ENCODE measurements at regions not wholly inside any gene's neighbourhood (a gene's known extent, or its start where the extent isn't known, plus 50 kb on each side); places are given as distances from the start of the nearest gene placed in this dataset.

DNA sequence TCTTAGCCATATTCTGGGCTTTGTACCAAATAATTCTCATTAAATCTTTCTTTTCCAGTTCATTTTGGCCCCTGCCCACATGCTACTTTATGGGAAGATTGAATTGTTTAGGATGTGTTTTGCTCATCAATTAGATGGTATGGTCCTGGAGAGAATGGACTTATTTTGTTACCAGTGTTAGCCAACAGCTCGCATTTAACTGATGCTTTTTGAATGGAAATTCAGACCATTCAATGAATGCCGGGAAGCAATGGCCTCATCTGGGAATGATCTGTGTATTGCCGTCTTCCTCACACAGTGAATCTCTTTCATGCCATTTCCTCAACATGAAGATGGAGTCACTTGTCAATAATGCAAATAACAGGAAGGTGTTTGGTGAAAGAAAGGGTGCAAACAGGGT, 370.6 kb upstream of the PIK3R1 start (continued):
- no peak for TF ChIP-seq SREBF2 (IDR thresholded peaks at IDR 0.05; ENCODE audit: low read length)
- TF ChIP-seq, protein P1, sequence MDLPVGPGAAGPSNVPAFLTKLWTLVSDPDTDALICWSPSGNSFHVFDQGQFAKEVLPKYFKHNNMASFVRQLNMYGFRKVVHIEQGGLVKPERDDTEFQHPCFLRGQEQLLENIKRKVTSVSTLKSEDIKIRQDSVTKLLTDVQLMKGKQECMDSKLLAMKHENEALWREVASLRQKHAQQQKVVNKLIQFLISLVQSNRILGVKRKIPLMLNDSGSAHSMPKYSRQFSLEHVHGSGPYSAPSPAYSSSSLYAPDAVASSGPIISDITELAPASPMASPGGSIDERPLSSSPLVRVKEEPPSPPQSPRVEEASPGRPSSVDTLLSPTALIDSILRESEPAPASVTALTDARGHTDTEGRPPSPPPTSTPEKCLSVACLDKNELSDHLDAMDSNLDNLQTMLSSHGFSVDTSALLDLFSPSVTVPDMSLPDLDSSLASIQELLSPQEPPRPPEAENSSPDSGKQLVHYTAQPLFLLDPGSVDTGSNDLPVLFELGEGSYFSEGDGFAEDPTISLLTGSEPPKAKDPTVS (IDR thresholded peaks at IDR 0.05; ENCODE audit: low read depth, low read length) = no peak
- no peak for TF ChIP-seq EGR1 (IDR thresholded peaks at IDR 0.05; ENCODE audit: borderline replicate concordance in 1 of 2, low read depth in 2 of 2, low read length in 2 of 2)
- no peak for TF ChIP-seq CREB1 (IDR thresholded peaks at IDR 0.05; ENCODE audit: low read depth)
- TF ChIP-seq MYC (IDR thresholded peaks at IDR 0.05; ENCODE audit: insufficient read depth, insufficient read length, insufficient replicate concordance, low read length, severe bottlenecking) = no peak

DNA sequence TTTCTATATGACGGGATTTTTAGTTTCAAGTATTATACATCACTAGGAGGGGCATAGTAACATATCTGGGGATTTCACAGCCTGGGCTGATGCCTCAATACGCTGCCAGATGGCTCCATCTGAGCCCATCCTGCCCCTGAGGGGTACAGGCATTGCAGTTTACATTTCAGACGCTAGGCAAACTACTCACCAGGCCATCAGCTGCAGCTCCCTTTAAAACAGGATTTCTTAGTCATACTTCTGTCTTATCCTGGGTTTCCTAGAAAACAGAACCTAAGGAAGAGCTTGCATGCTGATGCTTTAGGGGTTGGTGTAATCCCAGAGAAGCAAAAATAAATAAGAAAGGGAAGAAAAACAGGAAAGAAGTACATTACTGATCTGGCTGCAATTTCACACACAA, 372.8 kb upstream of the PIK3R1 start:
- 10% methylated on average over 3 of the region's 3 CpGs for WGBS (ENCODE audit: insufficient coverage, insufficient replicate concordance, low lambda C conversion rate, missing lambda C conversion rate)
- TF ChIP-seq POLR2A (IDR thresholded peaks at IDR 0.05; ENCODE audit: low read depth, low read length) (no peak), ZNF687 (IDR thresholded peaks at IDR 0.05) (no peak), ZBTB40 (IDR thresholded peaks at IDR 0.05; ENCODE audit: borderline replicate concordance) (no peak), ZSCAN29 (IDR thresholded peaks at IDR 0.05) (no peak), MTA2 (IDR thresholded peaks at IDR 0.05; ENCODE audit: low read depth) (no peak), SREBF2 (IDR thresholded peaks at IDR 0.05; ENCODE audit: low read length) (no peak), PAX8 (IDR thresholded peaks at IDR 0.05) (no peak), KAT2A (conservative IDR thresholded peaks at IDR 0.05; ENCODE audit: control insufficient read depth, low read depth, low read length) (no peak)
- TF ChIP-seq, protein P1 (IDR thresholded peaks at IDR 0.05; ENCODE audit: low read depth, low read length) = no peak

More for the DNA sequence above, 372.8 kb upstream of the PIK3R1 start:
- in situ Hi-C loops (cut with MboI) (no loop called here), intact Hi-C loops (cut with micrococcal nuclease; ENCODE audit: unreplicated experiment) (no loop called here)
- Histone ChIP-seq H3K27me3 (replicated peaks in 1 of 2; ENCODE audit: control insufficient read depth in 2 of 2, insufficient read depth in 2 of 2, low read length in 1 of 2) (no peaks in the 10 kb centered on the region), H3K9ac (ENCODE audit: control insufficient read depth, insufficient read depth, low read length) (no peak overlapping the region), H2AFZ (ENCODE audit: control insufficient read depth, low read depth, low read length) (no peak overlapping the region), H3K79me2 (ENCODE audit: control insufficient read depth, insufficient read depth, low read length) (no peaks in the 10 kb centered on the region), H3K4me1 (ENCODE audit: control insufficient read depth, insufficient read depth, low read length) (no peaks in the 10 kb centered on the region), H3K36me3 (ENCODE audit: control insufficient read depth in 2 of 2, insufficient read depth in 2 of 2, low read length in 1 of 2) (no peaks in the 10 kb centered on the region), H3K27ac (ENCODE audit: control insufficient read depth, insufficient read depth) (no peak overlapping the region), H3K9me3 (replicated peaks; ENCODE audit: control insufficient read depth, insufficient read depth, low read length) (no peaks in the 10 kb centered on the region), H3K4me3 (no peak overlapping the region), H4K20me1 (ENCODE audit: control insufficient read depth, insufficient read depth) (no peaks in the 10 kb centered on the region), H3K4me2 (ENCODE audit: control insufficient read depth, insufficient read depth) (no peak overlapping the region)
- SMC1A ChIA-PET (ENCODE audit: uncharacterized antibody, unreplicated experiment) = interaction anchor here (1.3 kb wide), 1 partner anchor 14 kb away, joined by 4 read pairs; no protein-coding TSS in a partner anchor
- FAIRE-seq (no peak), ATAC-seq (no peak), DNase-seq (ENCODE audit: low read depth, low spot score) (no peak)
- RAD21 ChIA-PET (ENCODE audit: unreplicated experiment) = no interaction called here
- no TSS peak for BruUV-seq (replicated peaks)
- CTCF ChIA-PET = no interaction called here
- POLR2A ChIA-PET = no interaction called here
